Lung microvascular endothelial cell (primary cell): ENCODE measurements at regions not wholly inside any gene's neighbourhood (a gene's known extent, or its start where the extent isn't known, plus 50 kb on each side); places are given as distances from the start of the nearest gene placed in this dataset.

ENCODE experiments used
- DNase-seq, 2 donors: peaks; one replicate each; pipeline versions ENCODE4 v3.0.0 to v3.0.0-alpha.2; 2010; ENCODE audit warnings: low read depth in 2 of 2

DNA sequence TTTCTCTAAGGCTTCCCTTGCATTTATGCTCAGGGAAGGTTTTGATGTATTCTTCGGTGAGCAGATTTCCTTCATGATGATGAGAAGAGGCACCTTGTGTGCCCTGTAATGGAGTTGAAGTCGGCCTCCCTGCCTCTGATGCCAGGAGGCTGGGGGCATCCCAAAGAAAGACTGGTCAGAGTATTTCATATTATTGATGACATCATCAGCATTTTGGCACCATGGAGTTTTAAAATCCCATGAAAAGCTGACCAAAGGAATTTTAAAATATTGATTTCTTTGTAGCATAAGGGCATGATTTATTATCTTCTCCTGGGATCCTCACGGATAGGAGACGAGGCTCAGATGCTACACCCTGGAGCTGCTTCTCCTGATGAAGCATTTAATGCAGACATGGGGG, 231.2 kb upstream of the IRX1 start:
- no peak for DNase-seq

DNA sequence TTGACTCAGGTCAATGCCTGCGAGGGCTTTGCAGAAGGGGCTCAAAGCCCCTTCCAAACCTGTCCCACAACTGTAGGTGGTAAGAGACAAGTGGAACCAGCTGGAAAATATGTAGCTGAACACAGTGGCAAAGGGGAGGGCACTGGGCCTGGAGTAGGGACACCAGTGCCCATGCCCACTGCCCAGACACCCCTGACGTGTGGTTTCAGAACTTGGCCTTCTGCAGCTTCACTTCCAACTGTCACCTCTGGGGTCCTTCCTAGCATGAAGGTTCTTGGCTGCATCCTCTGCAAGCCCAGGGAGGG, 233.1 kb upstream of the IRX1 start:
- no peak for DNase-seq

DNA sequence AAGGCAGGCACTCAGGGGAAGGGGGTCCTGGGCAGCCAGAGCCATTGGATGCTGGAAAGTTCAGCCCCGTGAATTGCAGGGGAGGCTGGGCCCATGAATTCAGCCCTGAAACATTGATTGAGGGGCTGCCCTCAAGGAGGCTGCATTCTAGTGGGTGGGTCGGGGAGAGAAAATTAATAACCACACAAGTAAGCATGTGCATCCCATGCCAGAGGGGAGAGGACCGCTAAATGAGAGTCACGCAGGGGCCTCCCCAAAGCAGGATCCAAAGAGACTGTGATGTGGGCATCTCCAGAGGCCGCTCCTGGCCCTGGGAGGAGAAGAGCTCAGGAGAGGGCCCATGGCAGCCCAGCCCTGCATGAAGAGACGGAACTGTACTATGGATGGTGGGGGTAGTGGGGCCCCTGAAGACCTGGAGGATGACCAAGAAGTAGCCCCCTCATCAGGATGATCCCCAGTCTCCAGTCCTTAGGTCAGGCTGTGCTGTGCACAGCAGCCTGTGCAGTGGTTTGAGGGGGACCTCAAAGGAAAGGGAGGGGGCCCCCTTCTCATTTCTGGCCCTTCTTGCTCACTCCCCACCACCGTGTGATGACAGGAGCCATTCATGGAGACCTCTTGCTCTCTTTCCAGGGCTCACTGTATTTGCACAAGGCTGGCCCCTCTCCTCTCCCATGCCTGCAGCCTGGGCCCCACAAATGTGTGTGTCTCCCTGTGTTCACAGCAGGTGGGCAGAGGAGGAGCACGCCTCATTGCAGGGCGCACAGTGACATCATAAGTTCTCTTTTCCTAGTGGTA, 233.6 kb upstream of the IRX1 start:
- no peak for DNase-seq

DNA sequence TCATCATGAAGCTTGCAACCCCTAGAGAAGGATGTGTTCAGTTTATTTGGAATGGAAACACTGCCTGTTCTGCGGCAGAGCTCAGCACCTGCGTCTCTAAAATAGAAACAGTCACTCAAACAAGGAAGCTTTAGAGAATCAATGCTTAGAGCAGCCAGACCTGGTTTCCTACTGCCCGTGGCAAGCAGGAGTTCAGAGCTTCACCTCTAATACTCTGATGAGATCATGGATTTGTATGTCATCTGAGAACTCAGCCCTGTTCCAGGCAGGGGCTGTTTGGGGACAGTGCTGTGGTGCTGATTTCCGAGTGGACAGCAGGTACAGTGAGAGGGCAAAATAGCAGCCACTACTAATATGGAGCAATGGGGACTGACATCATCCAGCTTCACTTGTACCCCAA, 236.0 kb upstream of the IRX1 start:
- no peak for DNase-seq

DNA sequence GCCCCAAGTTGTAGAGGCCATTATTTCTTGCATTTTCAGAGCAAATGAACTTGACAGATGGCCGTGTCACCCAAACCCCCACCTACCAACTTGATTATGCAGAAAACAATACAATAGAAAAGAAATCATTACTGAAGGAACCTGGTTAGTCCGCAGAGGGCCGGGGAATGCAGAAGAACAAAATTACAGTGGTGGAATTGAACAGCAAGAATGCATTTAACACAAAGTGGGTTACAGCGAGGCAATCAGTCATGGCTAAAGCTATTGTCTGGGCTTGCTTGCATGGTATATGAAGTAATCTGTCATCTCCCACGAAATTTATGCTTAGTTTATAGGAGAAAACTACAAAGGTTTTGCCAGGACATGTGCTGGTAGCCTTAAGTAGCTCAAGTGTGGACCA, 238.3 kb upstream of the IRX1 start:
- DNase-seq = no peak

DNA sequence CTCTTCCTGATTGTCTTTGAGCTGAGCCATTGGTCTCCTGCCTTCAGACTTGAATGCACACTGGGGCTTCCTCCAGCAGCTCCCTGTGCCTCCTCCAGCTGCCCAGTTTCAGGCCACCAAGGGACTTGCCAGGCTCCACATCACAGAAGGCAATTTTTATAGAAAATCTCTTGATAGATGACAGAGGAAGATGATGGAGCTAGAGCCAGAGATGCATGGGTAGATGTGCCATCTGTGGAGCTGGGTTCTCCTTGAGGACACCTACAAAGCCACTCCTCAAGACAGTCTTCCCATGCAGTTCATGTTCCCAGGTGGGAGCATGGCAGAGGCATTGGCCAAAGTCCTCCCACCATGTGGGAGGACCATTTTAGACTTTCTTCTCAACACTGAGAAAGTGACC, 239.6 kb upstream of the IRX1 start:
- no peak for DNase-seq

DNA sequence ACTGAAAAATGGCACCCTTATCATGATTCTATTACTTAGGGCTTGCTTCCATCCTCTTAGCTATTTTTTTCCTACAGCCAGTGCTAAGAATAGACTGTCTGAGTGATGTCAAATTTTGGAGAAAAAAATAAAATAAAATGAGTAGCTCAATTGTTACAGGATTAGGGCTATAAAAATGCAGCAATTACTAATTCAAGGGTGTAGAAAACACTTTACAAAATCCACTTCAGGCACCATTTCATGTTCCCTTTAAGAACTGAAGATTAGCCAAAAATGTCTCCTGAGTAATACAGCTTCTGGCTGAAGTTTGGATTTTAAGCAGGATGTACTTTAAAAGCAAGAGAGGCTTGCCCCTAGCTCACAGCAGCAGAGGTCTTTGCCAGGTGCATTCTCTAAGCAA, 240.5 kb upstream of the IRX1 start:
- no peak for DNase-seq

DNA sequence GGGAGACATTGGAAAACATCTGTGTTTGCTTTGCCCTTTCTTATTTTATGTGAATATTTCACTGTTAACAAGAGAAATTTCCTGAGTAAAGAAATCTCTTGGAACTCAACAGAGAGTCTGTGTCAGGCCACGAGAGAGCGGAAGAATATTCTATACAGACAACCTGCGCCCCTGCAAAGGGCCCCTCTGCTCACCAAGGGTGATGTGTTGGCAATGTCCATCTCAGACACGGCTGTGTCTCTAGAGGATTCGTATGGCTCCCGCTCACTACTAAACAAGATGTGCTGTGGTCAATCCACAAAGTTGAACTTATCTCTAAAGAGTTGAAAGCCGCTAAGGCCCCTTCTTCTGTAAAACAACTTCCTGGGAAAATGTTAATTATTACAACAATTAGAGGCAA, 241.0 kb upstream of the IRX1 start:
- DNase-seq = no peak

DNA sequence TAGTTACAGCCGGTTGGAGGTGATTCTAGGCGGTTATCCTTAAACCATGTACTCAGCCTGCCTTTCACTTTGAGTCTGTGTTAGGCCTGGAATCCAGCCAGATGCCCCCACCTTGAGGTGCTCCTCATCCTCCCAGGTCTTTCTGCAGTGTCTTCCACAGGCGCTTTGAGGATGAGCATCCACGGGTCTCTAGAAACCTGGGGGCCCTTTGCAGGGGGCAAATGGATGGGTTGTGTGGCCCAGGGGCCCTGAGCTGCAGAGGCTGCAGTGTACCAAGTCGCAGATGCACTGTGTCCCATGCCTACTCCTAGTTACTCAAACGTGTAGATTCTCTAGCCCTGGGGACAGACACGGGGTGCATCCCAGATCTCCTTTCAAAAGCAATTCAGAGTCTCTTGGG, 242.1 kb upstream of the IRX1 start:
- no peak for DNase-seq

DNA sequence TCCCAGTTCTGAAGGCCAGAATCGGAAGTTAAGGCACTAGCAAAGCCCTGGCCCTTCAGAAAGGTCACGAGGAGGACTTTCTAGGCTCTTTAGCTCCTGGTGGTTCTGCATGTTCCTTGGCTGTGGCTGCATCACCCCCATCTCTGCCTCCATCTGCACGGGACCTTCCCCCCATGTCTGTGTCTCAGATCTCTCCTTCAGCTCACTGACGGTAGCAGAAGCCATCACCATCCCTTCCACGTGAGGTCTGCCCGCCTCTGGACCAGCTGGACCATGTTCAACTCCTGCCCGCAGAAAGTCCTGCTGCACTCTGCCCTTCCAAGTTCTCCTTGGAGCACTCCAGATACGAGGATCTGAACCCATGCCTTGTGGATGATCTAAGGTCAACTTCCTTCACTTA, 242.9 kb upstream of the IRX1 start:
- DNase-seq = no peak

DNA sequence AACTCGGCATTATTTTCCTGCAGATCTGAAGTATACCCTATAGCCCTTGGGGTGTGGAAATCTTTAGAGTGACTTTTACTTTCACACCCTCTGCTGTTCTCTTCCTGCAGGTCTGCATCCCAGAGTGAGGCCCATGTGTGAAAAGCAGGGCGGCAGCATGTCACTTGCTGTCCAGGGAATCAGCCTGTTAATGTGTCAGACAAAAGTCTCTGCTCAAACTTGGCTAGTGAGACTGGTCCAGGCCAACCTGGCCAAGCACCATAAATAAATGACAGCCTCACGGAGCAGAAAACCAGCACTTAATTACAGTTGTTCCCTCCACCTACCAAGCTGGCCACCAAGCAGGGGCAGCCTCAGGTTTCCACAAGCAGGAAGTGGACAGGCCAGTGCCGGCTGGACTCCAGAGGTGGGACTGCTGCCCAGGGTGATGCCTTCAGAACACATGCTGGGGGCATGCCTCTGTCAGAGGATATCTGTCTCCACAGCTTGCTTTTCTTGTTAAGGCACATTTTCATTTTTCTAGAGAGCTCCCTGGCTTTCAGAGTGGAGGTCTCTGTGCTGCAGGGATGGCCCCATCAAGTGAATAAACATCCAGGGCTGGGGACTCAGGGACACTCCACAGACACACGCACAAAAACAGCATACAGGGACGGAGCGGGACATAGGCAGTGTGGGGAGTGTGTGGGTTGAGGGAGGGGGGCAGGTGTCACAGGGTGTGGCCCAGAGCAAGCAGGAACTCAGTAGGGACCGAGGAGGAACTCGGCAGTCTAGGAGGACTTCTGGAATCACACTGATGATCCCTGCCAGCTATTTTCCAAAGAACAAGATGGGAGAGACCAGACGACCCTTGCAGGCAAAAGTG, 243.8 kb upstream of the IRX1 start:
- no peak for DNase-seq

DNA sequence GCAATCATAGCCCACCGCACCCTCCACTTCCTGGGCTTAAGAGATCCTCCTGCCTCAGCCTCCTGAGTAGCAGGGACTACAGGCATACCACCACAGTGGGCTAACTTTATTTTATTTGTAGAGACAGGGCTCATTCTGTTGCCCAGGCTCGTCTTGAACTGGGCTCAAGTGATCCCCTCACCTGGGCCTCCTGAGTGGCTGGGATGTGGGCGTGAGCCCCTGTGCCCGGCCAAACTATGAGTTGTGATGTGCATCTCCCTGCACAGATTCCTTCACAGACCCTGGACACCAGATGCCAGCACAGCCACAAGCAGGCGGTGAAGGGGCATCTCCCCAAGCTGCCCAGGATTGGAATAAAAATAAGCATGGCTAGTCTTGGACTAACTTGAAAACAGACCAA, 244.9 kb upstream of the IRX1 start:
- no peak for DNase-seq

DNA sequence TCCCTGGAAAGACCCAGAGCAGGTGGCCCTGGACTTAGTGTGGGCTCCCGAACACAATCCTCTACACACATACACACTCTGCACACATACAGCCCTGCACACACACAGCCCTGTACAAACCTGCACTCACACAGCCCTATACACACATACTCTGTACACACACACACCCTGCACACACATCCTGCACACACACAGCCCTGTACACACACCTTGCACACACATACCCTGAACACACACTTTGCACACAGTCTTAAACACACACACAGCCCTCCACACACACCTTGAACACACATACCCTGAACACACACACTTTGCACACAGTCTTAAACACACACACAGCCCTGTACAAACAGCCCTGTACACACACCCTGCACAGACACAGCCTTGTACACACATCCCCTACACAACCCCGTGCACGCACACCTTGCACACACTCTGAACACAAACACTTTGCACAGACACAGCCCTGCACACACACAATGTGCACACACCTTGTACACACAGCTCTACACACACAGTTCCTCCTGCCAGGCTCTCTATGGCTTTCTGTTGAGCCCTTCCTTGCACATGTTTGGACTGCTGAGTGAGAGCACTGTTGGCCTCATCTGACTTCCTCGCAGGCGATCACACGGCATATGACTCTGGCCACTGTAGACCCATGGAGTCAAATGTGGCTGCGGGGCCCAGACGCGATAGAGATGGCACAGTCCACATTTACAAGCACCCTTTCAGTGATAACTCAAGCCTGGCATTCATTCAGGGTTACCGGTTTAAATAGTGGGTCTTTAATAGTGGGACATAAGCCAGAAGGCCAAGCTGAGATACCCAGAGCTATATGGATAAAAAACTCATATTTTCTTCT, 245.7 kb upstream of the IRX1 start:
- no peak for DNase-seq

DNA sequence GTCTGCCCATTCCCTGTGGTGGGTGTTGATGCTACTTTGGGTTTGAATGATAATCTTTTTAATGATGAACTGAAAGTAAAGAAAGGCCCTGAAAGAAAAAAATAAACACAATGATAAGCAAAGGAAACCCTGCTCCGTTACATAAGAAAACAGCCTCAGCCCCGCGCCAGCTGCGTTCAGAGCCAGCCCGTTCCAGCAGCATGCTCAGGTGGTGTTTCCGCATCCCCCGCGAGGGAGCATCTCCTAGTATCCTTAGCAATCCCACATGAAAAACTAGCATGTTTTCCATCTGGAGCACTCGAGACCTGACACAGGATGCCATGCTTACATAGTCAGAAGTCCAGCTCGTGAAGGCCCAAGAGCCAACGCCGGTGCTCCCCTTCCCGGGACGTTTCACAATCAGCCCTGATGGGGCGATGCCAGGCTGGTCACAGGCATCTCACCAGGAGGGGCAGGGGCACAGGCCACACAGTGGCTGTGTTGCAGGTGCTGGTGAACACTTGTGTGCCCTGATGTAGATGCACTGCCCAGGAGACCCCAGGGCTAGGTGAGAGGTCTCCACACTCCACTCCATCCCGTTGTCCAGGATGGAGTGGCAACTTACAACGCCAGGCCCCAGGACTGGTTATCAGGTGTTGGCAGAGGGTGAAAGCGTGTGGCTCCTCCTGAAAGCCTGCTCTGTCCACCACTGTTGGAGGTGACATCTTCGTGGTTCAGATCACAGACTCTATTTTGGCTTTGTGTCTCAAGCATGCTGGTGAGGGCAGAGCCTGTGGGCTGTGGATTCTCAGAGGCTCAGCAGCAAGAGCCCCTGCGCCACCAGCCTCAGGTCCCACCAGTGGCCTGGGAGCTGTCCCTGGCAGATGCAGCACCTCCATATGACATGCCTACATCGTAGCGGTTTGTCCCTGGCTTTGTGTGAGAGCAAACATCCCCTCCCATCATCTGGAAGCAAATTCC, 246.8 kb upstream of the IRX1 start:
- DNase-seq = no peak

DNA sequence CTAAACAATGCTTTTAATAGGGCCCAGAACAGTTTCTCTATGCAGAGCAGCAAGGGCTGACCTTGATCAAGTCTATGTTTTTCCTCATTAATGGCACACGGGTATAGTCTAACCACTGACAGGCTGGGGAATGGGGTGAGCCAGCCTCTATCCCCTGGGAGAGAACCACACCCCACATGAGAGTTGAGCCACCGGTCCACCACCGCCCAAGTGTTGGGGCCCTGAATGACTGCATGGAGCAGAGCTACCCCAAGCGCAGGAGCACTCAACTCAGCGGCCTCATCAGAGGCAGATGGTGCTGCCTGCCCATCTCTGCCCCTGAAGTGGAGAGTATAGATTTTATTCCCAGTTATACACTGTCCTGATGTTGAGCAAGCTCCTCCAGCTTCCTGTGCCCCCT, 247.9 kb upstream of the IRX1 start:
- no peak for DNase-seq

DNA sequence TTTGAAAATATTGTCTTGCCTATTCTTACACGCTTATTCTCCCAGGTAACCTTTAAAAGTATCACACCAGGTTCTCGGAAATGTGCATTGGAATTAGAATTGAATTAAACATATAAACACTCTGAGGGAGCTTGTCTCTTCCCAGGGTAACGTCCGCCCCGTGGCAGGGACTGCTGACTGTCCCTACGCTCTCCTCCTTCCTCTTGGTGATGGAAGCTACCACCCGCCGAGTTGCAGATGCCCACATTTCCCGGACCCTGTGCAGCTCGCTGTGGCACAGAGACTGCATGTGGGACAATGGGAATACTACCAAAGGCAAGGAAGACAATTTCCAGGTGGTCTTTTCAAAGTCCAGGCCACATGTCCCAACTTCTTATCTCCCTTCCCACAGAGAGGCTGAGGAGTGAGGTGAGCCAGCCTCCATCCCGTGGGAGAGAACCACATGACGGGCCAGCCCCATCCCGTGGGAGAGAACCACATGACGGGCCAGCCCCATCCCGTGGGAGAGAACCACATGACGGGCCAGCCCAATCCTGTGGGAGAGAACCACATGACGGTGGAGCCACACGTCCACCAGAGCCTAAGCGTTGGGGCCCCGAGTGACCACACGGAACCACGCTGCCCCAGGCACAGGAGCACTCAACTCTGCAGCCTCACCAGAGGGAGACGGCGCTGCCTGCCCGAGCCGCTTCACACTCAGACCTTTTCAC, 249.4 kb upstream of the IRX1 start:
- DNase-seq = no peak

DNA sequence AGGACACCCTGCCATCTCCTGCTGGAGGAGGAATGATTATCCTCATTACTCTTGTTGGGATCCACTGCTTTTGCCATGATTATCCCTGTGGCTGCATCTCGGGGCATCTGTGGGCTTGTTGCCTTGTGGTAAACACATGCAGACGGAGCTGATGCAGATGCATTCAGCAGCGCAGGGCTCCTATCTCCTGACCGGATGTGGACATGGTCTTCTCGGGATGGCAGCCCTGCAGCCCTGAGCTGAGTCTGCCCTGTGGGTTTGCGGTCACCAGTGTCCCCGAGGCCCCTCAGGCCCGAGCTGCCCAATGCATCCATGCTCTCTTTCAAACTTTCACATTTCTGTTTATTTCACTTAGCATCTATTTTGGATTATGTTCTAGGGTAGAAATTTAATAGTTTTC, 250.4 kb upstream of the IRX1 start:
- no peak for DNase-seq

DNA sequence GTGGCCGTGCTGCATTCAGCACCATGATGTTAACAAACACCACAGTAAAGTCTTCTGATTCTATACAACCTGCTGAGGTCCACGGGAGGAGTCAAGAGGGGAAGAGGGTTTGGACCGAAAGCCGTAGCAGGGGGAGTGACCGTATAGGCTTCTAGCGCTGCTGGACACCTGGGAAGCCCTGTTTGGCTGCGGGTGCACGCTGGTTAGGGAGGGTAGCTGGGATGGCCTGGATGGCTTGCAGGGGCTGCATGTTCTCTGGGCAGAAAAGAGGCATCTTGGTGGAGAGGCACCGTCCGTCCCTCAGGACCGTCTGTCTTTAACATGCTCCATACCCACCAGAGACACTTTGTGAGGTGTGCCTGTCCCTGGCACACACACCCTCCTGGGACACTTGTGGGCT, 251.0 kb upstream of the IRX1 start:
- no peak for DNase-seq

DNA sequence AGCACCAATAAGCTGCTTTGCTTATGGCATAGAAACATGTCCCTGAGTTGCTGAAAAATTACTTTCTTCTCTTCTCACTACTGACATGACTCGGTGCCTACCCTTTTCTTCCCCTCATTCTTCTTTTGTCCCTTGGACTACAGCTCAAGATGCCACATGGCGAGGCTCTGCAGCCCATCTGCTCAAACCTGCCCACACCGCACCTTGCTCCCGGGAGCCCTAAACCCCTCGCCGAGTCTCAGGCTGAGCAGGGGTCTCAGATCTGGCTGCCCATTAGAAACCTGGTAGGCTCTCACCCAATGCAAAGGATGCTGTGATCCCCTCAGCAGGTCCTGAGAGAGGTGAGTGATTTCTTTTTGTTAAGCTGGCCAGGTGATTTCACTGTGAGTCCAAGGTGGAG, 251.7 kb upstream of the IRX1 start:
- no peak for DNase-seq

DNA sequence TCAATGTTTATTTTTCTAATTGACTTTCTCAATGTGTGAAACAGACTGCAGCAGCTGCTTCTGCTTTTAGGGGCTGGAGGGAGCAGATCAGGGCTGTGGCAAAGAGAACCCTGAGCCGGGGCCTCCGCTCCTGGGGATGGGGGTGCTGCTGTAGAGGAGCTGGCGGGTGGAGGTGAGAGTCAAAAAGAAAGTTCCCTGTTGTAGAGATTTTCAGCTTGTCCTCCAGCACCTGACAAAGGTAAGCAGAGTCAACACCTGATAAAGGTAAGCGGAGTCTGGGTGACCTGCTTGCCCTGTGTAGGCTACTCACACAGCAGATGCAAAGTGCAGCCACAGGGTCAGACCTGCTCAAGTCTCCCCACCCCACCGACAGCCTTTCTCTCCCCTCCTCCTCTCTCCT, 252.4 kb upstream of the IRX1 start:
- DNase-seq = no peak
